Loucy (cell line): ENCODE measurements at regions not wholly inside any gene's neighbourhood (a gene's known extent, or its start where the extent isn't known, plus 50 kb on each side); places are given as distances from the start of the nearest gene placed in this dataset.
"Not testable (repeated sequence)": the region's sequence is repeated elsewhere in the genome, so short reads cannot be mapped to it uniquely, and the experiment has no call there.

Experiments used
- H2AFZ ChIP-seq: fragments of 200-600 bp; sonication (generic); 2 replicates; pipeline ENCODE4 v1.6.0; 2016; ENCODE audit warnings: antibody characterized with exemption, mild to moderate bottlenecking, low read length, moderate library complexity
- H3F3A ChIP-seq: fragments of 200-600 bp; 2 replicates; pipeline ENCODE4 v1.6.0; 2016; ENCODE audit warnings: antibody characterized with exemption, low read depth, mild to moderate bottlenecking
- H3K27me3 ChIP-seq: fragments of 200-600 bp; sonication (generic); 2 replicates; pipeline ENCODE4 v1.6.1; 2014; ENCODE audit warnings: low read length, mild to moderate bottlenecking; ENCODE audit not compliant: insufficient read depth, poor library complexity, severe bottlenecking
- H3K36me3 ChIP-seq: fragments of 200-600 bp; sonication (generic); 2 replicates; pipeline ENCODE4 v1.6.1; 2016; ENCODE audit warnings: low read length; ENCODE audit not compliant: insufficient read depth
- H3K4me1 ChIP-seq: fragments of 200-600 bp; sonication (generic); 2 replicates; pipeline ENCODE4 v1.5.1; 2014; ENCODE audit warnings: low read length, mild to moderate bottlenecking; ENCODE audit not compliant: insufficient read depth, poor library complexity, severe bottlenecking
- H3K4me2 ChIP-seq: fragments of 200-600 bp; sonication (generic); 2 replicates; pipeline ENCODE4 v1.6.0; 2014; ENCODE audit warnings: antibody characterized with exemption, low read length, low read depth, mild to moderate bottlenecking; ENCODE audit not compliant: poor library complexity, severe bottlenecking
- H3K4me3 ChIP-seq: fragments of 200-600 bp; sonication (generic); 2 replicates; pipeline ENCODE4 v1.5.1; 2014; ENCODE audit warnings: low read length, mild to moderate bottlenecking, mixed read lengths; ENCODE audit not compliant: poor library complexity, severe bottlenecking
- H3K79me2 ChIP-seq: fragments of 200-600 bp; sonication (generic); 2 replicates; pipeline ENCODE4 v1.6.1; 2014; ENCODE audit warnings: low read length; ENCODE audit not compliant: insufficient read depth
- H3K9ac ChIP-seq: fragments of 200-600 bp; sonication (generic); 2 replicates; pipeline ENCODE4 v1.6.0; 2014; ENCODE audit warnings: mild to moderate bottlenecking, low read depth, low read length, moderate library complexity; ENCODE audit not compliant: poor library complexity, severe bottlenecking
- H3K9me2 ChIP-seq: fragments of 200-600 bp; sonication (generic); replicated peaks from 2 replicates; pipeline ENCODE4 v1.6.1; 2016; ENCODE audit warnings: low read depth, low read length, mixed read lengths
- H3K9me3 ChIP-seq: fragments of 200-600 bp; sonication (generic); 2 replicates; pipeline ENCODE4 v1.6.1; 2014; ENCODE audit warnings: mild to moderate bottlenecking, antibody characterized with exemption, low read length, low read depth; ENCODE audit not compliant: insufficient read depth
- H4K20me1 ChIP-seq: fragments of 200-600 bp; sonication (generic); 2 replicates; pipeline ENCODE4 v1.6.0; 2014; ENCODE audit warnings: antibody characterized with exemption, low read length, mild to moderate bottlenecking; ENCODE audit not compliant: insufficient read depth, poor library complexity, severe bottlenecking
- EZH2phosphoT487 ChIP-seq: fragments of 200-600 bp; IDR thresholded peaks from 2 replicates; pipeline ENCODE4 v1.6.1; 2018; ENCODE audit warnings: antibody characterized with exemption, mild to moderate bottlenecking, moderate library complexity, borderline replicate concordance
- TF ChIP-seq, protein P1 (sequence below): fragments of 200-600 bp; sonication (generic); conservative IDR thresholded peaks from 2 replicates; pipeline ENCODE4 v1.5.1; 2014; ENCODE audit warnings: mild to moderate bottlenecking, antibody characterized with exemption, low read length

DNA sequence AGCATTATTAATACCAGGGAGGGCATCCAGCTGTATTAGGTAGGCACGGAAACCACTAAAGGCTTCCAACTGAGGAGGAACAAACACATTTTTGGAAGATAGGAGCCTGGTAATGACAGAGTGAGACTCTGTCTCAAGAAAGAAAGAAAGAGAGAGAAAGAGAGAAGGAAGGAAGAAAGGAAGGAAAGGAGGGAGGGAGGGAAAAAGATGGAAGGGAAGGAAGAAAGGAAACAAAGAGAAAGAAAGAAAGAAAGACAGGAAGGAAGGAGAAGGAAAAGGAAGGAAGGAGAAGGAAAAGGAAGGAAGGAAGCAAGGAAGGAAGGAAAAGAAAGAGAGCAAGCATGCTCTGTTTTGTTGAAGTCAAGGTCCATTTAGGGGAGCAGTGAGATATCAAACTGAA lies 103.8 kb upstream of the RFX8 start:
- H3K36me3 ChIP-seq, result no peaks in the 10 kb centered on the region
- TF ChIP-seq, protein P1, sequence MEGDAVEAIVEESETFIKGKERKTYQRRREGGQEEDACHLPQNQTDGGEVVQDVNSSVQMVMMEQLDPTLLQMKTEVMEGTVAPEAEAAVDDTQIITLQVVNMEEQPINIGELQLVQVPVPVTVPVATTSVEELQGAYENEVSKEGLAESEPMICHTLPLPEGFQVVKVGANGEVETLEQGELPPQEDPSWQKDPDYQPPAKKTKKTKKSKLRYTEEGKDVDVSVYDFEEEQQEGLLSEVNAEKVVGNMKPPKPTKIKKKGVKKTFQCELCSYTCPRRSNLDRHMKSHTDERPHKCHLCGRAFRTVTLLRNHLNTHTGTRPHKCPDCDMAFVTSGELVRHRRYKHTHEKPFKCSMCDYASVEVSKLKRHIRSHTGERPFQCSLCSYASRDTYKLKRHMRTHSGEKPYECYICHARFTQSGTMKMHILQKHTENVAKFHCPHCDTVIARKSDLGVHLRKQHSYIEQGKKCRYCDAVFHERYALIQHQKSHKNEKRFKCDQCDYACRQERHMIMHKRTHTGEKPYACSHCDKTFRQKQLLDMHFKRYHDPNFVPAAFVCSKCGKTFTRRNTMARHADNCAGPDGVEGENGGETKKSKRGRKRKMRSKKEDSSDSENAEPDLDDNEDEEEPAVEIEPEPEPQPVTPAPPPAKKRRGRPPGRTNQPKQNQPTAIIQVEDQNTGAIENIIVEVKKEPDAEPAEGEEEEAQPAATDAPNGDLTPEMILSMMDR, result no peak
- no peak for TF ChIP-seq EZH2phosphoT487
- no peaks in the 10 kb centered on the region for H4K20me1 ChIP-seq
- H3K9ac ChIP-seq, result no peak overlapping the region
- no peak overlapping the region for H3K4me3 ChIP-seq
- no peaks in the 10 kb centered on the region for H3K27me3 ChIP-seq
- H2AFZ ChIP-seq, result no peak overlapping the region
- H3F3A ChIP-seq, result no peaks in the 10 kb centered on the region
- no peaks in the 10 kb centered on the region for H3K4me1 ChIP-seq
- no peaks in the 10 kb centered on the region for H3K9me2 ChIP-seq
- H3K9me3 ChIP-seq, result no peaks in the 10 kb centered on the region
- H3K4me2 ChIP-seq, result no peak overlapping the region
- H3K79me2 ChIP-seq, result no peaks in the 10 kb centered on the region

DNA sequence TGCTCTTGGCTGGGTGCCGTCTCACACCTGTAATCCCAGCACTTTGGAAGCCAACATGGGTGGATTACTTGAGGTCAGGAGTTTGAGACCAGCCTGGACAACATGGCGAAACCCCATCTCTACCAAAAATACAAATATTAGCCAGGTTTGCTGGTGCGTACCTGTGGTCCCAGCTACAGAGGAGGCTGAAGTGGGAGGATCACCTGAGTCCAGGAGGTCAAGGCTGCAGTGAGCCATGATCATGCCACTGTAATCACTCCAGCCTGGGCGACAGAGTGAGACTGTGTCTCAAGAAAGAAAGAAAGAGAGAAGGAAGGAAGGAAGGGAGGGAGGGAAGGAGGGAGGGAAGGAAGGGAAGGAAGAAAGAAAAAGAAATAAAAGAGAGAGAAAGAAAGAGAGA lies 103.2 kb upstream of the RFX8 start:
- not testable (repeated sequence) for H3K4me3 ChIP-seq, H3F3A ChIP-seq, H2AFZ ChIP-seq, H3K4me1 ChIP-seq, H3K27me3 ChIP-seq, H3K9ac ChIP-seq, H3K36me3 ChIP-seq, H3K9me2 ChIP-seq, H4K20me1 ChIP-seq, H3K79me2 ChIP-seq, H3K9me3 ChIP-seq, H3K4me2 ChIP-seq

DNA sequence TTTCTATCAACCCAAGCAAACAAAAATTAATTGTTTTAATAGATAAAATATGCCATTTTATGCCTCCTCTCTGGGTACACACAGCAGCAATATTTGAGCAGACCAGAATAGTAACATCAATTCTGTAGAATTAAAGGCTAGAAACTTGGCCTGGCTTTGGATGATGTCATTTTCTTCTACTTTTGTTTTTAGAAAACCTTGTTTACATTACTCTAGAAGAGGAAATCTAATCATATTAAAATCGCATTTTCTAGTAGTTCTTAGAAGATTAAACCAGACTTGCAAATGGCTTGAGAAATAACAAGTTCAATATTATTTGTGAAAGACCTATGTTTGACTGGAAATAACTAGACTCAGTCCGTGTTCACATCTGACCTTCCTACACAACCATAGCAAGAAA lies 102.3 kb upstream of the RFX8 start:
- Histone ChIP-seq H3K9me3 (no peaks in the 10 kb centered on the region), H3K4me1 (no peaks in the 10 kb centered on the region), H3K4me2 (no peak overlapping the region), H3K9ac (no peak overlapping the region), H3K27me3 (no peaks in the 10 kb centered on the region), H2AFZ (no peak overlapping the region), H3F3A (no peaks in the 10 kb centered on the region), H3K4me3 (no peak overlapping the region), H3K36me3 (no peaks in the 10 kb centered on the region), H3K9me2 (no peaks in the 10 kb centered on the region), H3K79me2 (no peaks in the 10 kb centered on the region), H4K20me1 (no peaks in the 10 kb centered on the region)
- no peak for TF ChIP-seq EZH2phosphoT487
- TF ChIP-seq, protein P1, result no peak

DNA sequence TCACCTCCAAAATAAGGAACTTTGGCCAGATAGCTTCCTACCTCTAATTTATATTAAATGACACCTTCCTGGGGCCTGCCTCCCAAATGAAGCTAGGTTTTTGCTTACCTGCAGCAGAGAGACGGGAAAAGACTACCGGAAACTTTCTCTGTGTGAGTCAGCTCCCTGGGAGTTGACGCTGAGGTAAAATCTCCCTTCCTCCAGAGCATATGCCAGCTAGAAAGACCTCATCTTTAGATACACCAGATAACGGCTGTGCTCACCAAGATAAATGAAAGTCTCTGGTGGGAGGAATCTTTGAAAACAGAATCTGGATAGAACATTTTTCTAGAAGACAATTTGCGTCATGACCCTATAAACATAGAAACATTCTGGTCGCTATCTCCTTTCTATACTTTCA lies 99.7 kb upstream of the RFX8 start:
- Histone ChIP-seq H3K9me2 (no peaks in the 10 kb centered on the region), H4K20me1 (no peaks in the 10 kb centered on the region), H3K4me1 (peaks cover 11% of the 10 kb centered on the region)

More for the DNA sequence above, 99.7 kb upstream of the RFX8 start:
- H3K4me2 ChIP-seq, result no peak overlapping the region
- H3K36me3 ChIP-seq, result no peaks in the 10 kb centered on the region
- no peaks in the 10 kb centered on the region for H3K27me3 ChIP-seq
- H3K4me3 ChIP-seq, result no peak overlapping the region
- no peaks in the 10 kb centered on the region for H3K79me2 ChIP-seq
- H3K9me3 ChIP-seq, result no peaks in the 10 kb centered on the region
- no peaks in the 10 kb centered on the region for H3F3A ChIP-seq
- TF ChIP-seq EZH2phosphoT487, result no peak
- TF ChIP-seq, protein P1, result no peak
- no peak overlapping the region for H3K9ac ChIP-seq
- H2AFZ ChIP-seq, result no peak overlapping the region
